Stimulated activated CD4-positive, alpha-beta T cell treated with anti-CD3 and anti-CD28 coated beads, TNF-alpha, amount 100 ng/mL, for 24 hours (primary cell): ENCODE measurements at regions not wholly inside any gene's neighbourhood (a gene's known extent, or its start where the extent isn't known, plus 50 kb on each side); places are given as distances from the start of the nearest gene placed in this dataset.
"Not testable (repeated sequence)": the region's sequence is repeated elsewhere in the genome, so short reads cannot be mapped to it uniquely, and the experiment has no call there.

Experiments used
- DNase-seq, 3 experiments: peaks; one replicate each; pipeline ENCODE4 v3.0.0-alpha.2; 2020; ENCODE audit warnings: low read depth in 3 of 3

DNA sequence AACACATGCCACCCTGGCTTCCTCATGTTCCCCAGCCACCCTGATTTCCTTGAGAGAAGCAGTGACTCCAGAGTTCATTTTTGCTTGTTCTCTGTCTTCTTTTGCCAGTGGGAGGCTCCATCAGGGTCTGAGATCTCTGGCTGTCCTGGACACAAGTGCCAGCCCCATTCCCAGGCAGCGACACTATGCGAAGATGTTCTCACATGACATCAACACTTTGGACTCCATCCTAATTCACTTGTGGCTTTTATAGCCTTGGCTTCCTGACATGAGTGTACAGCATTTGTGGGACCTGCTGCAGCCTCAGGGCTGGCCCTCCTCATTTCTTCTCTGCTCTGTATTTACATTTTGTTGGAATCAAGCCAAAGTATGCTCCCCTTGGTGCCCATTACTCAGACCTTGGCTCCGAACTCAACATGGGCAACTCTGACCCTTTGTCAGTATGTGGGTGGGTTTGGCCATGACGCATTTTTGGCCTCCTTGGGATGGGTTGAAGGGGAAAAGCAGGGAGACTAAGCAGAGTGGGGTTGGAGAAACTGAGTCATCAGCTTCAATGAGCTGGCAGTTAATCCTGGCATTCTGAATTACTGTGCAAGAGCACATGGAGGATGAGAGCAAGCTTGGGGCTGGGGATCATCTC, 119.0 kb upstream of the EEF2KMT start:
- no peak for DNase-seq

DNA sequence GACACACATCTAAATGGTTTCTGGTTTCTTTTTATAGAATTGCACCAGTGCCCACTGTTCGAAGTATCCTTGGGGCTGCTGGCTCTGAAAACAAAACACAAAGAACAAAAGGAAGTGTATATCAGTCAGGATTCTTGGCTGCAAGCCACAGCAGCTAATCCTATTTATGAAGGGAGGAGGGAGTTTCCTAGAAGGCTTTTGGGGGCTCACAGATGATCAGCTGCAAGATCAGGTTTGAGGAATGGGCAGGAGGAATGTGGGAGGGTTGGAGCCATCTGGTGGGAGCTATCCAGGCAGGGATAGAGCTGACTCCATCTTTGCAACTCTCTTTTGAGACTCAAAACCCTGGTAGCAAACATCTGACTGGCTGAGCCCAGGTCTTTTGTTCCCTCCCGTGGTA, 118.3 kb upstream of the EEF2KMT start:
- DNase-seq: no peak

DNA sequence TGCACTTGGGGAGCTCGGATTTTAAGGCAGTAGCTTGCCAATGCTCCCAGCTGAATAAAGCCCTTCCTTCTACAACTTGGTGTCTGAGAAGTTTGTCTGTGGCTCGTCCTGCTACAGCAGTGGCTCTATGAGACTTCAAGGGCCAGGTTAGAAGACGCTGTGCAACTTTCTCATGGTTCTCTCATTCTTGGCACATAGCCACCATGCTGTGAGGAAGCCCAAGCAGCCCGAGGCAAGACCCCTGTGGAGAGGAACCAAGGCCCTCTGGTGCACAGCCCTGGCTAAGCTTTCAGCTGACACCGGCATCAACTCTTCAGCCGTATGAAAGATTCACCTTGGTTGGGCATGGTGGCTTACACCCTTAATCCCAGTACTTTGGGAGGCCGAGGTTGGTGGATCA, 116.9 kb upstream of the EEF2KMT start:
- no peak for DNase-seq

DNA sequence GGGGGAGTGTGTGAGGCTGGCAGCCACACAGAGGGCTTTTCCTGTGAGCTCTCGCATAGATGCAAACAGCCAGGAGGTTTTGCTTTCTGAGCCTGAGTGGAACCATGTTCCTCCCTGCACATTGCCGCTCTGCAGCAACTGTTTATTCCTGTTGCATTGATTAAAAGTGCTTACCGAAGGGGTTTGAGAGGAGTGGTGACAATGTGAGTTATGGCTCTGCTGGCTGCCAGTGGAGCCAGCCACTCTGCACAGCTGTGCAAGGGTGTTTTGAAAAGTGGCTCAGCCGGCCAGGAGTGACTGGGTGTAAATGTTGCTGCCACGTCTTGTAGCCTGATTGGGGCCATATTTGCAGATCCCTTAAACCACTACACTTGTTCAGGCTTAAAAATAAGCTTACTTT, 114.9 kb upstream of the EEF2KMT start:
- DNase-seq: not testable (repeated sequence)

DNA sequence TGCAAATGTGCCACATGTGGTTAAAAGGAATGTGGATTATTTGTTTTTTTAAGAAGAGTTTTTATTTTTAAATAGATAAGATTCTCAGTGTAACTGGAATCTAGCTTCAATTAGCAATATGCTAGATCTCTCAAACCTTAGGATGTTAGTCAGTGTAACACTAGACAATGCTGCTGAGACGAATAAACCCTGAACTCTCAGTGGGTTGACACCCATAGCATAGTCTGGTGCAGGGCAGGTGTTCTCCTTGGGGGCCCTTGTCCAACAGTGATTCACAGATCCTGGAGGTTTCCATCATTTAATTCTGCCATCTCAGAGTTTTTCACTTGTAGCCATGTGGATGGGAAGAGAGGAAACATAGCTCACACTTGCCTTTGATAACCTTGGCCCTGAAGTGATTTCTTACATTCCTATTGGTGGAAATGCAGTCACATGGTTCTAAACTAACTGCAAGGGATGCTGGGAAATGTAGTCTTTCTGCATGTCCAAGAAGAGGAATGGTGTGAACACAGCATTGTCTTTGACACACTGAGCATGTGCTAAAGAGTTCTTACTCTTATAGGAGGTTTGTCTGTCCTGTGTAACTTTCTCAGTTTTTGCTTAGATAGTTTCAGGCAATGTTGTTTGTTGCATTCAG, 110.4 kb upstream of the EEF2KMT start:
- not testable (repeated sequence) for DNase-seq

DNA sequence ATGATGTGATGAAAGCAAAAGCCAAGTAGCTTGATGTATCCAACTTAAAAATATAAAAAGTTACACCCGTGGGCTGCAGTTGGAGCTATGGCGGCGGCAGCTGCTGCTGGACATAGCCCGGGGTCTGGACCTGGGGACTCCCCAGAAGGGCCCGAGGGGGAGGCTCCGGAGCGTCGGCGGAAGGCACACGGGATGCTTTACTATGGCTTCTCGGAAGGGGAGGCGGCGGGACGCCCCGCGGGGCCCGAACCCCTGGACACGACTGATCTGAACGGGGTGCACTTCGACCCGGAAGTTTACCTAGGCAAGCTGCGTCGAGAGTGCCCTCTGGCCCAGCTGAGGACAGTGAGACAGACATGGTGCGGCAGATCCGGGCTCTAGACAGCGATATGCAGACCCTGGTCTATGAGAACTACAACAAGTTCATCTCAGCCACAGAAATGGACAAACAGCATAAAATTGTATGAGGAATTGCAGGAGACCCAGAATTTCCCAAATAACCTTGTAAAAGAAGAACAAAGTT, 109.5 kb upstream of the EEF2KMT start:
- no peak for DNase-seq

DNA sequence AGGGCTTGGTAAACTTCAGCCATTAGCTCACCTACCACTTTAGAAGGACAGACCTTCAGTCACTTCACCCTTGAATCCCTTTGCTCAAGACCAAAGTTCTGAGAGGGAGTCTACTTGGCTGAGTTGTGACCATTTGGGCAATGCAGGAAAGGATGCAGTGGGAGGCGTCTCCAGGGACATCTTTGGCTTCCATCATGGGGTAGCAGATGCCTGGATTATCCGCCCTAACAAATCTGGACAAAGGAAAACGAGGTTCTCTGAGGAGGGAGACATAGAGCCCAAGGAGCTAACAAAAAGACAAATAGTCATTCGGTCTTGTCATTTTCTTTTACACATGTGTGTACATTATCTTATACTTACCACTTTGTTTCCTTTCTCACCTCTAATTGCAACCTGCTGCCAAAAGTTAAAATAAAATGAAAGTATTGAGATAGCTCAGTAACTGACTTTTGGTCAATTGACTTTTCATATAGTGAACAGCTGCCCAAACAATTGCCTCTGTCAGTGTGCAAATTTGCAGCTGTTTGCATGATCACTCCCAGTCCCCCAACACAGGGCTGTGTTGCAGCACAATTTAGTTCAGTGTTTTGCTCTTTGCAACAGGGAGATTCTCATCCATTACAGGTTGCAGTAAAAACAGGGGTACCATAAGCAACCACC, 108.9 kb upstream of the EEF2KMT start:
- DNase-seq: no peak

DNA sequence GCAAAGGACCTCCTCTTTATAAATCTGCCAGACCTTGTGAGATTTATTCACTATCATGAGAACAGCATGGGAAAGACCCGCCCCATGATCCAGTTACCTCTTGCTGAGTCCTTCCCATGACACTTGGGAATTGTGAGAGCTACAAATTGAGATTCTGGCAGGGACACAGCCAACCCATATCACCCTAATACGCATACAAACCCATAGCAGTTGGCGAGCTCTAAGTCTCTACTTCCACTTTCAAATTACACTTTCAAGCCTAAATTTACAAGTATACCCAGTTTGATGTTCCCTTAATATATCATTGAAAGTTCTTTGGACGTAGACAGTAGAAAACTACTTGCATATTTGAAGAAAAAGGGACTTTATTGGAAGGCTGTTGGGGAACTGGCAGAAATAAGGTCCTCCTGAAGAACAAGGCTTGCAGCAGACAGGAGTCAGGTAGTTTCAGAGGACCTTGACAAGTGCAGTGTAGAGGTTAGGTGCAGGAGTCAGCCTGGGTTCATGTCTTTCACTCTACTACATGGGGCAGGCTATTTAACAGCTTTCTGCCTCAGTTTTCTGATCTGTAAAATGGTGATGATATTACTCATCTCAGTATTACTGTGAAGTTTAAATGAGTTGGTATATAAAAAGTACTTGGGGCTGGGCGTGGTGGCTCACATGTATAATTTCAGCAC, 107.9 kb upstream of the EEF2KMT start:
- no peak for DNase-seq

DNA sequence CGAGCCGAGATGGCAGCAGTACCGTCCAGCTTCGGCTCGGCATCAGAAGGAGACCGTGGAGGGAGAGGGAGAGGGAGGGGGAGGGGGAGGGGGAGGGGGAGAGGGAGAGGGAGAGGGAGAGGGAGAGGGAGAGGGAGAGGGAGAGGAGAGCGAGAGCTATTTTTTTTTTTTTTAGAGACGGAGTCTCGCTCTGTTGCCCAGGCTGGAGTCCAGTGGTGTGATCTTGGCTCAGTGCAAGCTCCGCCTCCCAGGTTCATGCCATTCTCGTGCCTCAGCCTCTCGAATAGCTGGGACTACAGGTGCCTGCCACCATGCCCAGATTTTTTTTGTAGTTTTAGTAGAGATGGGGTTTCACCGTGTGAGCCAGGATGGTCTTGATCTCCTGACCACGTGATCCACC, 106.1 kb upstream of the EEF2KMT start:
- not testable (repeated sequence) for DNase-seq

DNA sequence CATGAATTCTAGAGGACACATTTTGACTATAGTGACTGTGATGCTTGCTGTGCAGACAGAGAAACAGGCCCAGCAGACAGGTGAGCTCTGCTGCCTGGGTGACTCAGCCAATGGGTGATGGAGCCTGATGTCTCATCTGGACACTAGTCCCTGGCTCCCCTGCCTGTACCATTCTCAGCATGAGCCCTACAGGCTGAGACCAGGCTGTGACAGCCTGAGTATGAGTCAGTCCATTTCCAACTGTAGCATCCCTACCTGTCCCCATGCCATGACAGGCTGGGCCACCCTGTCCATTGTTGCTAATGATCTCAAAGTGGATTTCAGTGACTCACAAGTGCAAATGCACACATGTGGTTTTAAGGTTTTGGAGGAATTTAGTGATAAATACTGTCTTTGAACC, 102.5 kb upstream of the EEF2KMT start:
- no peak for DNase-seq

DNA sequence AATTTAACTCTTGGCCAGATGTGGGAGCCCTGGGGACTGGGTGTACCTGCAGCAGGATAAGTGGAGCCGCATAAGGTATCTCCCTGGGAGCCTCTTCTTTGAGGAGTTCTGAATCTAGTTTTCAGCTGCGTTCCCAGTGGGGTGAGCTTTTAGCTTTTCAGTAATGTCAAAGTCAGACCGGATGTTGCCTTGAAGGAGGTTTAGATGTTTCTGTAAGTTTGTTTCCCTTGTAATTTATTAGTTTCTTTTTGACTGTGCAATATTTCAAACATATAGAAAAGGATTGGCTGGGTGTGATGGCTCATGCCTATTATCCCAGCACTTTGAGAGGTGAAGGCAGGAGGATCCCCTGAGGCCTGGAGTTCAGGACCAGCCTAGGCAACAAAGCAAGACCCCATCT, 98.6 kb upstream of the EEF2KMT start:
- DNase-seq: no peak

DNA sequence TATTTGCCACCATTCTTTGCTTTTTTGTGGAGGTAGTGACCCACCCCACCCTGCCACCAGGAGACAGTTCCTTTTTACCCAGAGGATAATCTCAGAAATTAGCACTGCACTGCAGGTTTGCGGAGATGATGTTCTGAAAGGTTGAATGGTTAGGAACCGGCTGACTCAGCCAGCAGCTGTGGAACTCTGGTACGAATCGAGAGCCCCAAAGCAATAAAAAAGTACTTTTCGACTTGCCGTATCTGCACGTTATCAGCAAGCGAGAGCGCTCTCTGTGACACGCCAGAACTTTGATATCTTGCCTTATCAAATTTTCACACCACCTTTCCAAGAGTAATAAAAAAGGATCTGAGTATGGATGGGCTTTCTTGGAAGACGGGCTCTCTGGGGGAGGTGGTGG, 96.3 kb upstream of the EEF2KMT start:
- DNase-seq: no peak

DNA sequence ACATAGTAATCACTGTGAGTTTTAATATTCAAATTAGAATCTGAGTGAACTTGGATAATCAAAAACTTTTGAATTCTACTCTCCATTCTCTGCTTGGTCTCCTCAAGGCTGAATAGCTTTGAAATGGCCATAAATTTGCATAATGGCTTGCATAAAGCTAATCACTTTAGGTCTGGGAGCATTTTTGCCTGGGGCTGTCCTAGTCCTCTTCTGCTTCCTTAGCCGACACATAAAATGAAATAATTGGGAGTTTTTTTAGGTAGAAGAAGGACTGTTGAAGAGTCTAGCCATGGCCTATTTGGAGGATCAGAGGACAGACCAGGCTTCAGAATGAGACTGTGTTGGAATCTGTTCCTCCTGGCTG, 91.4 kb upstream of the EEF2KMT start:
- DNase-seq: no peak

DNA sequence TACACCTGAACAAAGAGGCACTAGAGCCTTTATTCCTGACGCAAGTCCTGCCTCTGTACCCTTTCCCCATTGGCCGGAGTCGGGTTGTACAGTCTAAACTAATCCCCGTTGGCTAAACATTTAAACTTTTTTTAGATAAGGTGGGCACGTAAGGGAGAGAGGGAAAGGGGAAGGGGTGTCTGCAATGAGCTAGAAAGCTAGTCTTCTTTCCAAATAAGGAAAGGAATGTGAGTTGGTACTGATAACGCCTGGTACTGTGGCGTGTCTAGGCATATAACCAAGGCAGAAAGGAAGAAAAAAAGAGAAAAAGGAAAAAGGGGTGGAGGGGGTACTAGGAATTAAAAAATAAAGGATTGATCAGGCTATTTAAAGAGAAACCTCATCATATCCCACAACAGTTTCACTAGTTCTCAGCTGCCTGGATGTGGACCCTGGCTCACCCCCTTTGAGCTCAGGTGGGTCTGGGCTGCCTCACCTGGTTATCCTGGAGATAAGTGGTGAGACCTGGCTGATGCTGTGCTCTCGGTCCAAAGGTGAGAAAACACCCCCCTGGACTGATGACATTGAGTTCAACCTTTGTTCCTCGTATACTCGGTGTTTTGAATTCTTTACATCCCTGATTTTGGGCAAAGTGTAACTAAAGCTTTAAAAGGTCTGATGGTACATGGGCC, 90.9 kb upstream of the EEF2KMT start:
- no peak for DNase-seq

DNA sequence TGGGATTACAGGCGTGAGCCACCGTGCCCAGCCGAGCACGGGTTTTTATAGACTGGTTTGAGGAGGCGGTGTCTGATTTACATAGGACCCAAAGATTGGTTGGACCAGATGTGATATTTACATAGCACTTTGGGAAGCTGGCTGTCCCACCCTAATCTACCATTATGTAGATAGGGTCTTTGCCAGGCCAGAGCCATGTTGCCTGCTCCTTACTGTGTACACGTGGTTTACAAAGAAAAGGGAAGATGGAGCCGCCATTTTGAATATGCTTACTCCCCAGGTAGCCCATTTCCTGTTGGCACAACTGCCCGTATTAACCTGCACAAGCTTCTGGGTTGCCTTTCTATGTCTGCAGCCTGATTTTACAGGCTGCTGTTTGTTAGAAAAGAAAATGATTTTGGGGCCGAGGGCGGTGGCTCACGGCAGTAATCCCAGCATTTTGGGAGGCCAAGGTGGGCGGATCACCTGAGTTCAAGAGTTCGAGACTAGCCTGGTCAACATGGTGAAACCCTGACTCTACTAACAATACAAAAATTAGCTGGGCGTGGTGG, 89.9 kb upstream of the EEF2KMT start:
- no peak for DNase-seq

DNA sequence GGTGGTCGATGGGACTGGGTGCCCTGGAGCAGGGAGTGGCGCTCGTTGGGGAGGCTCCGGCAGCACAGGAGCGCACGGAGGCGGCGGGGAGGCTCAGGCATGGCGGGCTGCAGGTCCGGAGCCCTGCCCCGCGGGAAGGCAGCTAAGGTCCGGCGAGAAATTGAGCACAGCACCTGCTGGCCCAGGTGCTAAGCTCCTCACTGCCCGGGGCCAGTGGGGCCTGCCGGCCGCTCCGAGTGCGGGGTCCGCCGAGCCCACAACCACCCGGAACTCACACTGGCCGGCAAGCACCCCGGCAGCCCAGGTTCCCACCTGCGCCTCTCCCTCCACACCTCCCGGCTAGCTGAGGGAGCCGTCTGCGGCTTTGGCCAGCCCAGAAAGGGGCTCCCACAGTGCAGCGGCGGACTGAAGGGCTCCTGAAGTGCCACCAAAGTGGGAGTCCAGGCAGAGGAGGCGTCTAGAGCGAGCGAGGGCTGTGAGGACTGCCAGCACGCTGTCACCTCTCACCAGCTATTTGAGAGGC, 88.8 kb upstream of the EEF2KMT start:
- DNase-seq: no peak

DNA sequence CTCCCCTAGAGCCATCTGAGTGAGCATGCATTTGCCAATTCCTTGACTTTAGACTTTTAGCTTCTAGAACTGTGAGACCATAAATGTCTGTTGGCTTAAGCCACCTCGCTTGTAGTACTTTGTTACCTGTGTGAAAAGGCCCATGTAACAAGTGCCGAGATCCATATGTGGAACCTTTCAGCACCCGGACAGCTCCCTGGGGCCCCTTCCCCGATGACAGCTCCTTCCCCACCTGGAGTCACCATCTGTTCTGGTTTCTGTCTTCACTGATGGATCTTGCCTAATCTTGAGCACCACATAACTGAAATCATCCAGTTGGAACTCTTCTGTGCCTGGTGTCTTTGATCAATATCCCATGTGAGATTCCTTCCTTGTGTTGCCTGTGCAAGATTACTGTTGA, 78.9 kb upstream of the EEF2KMT start:
- no peak for DNase-seq

DNA sequence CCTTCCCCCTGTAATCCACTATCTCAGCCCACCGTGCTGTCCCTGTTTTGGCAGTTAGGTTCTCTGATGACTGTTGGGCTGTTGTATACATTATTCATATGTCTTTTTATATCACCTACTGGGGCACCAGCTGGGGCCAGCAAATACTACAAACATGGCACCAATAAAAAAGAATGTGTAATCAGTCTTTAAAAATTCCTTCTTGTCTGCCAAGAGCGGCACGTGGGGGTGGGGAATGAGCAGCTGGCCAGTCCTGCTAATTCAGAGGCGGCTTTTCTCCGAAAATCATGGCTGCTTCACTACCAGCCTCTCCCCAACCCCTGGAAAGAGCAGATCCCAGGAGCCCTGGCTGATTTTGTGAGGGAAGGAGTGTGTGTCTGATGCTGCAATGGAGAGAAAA, 77.7 kb upstream of the EEF2KMT start:
- no peak for DNase-seq

DNA sequence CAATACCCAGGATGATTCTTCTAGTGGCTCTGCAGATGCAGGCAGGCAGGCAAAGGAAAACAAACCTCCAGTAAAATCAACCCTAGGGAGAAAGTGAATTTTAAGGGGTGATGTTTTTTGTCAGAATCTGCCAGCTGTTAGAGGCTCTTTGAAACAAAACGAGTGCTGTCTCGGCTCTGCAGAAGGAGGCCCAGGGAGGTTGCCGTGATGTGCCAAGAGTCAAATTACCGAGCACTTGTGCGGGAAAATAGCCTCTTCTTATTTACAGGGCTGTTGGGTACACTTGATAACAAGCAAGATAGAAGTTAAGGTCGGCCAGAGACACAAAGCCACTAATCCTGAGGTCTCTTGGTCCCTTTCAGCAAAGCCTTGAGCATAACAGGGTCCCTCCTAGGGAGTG, 68.9 kb upstream of the EEF2KMT start:
- no peak for DNase-seq

DNA sequence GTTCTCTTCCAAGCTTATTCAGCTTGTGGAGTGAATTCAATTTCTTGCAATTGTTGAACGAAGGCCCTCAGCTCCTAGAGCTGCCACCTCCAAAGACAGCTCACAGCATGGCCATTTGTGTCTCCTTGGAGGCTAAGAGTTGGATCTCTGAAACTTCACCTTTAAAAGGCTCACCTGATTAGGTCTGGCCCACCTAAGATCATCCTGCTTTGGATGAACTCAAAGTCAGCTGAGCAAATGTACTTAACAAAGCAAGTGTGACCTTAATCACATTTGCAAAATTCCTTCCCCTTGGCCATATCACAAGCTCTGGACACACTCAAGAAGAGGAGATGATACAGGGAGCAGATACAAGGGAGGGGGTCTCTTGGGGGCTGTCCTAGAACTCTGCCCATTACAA, 67.8 kb upstream of the EEF2KMT start:
- DNase-seq: not testable (repeated sequence)

DNA sequence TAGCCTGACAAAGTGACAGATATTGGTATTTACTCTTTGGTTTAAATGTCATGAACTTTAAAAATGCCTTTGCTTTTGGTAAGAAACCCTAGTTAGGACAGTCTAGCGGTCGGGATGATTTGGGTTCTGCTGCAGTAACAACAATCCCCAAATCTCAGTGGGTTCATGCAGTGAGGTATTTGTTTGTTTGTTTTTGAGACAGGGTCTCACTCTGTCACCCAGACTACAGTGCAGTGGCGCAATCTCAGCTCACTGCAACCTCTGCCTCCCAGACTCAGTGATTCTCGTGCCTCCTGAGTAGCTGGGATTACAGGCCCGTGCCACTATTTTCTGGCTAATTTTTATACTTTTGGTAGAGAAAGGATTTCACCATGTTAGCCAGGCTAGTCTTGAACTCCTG, 65.2 kb upstream of the EEF2KMT start:
- not testable (repeated sequence) for DNase-seq

DNA sequence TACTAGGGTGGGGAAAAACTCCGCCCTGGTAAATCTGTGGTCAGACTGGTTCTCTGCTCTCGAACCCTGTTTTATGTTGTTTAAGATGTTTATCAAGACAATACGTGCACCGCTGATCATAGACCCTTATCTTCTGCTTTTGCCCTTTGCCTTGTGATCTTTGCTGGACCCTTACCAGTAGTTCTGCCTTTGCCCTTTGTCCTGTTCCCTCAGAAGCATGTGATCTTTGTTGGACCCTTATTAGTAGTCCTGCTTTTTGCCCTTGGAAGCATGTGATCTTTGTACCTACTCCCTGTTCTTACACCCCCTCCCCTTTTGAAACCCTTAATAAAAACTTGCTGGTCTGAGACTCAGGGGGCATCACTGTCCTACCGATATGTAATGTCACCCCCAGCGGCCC, 64.3 kb upstream of the EEF2KMT start:
- not testable (repeated sequence) for DNase-seq
